PC-9 (cell line): ENCODE measurements at regions not wholly inside any gene's neighbourhood (a gene's known extent, or its start where the extent isn't known, plus 50 kb on each side); places are given as distances from the start of the nearest gene placed in this dataset.

Source experiments
- CTCF ChIP-seq: fragments of 200-600 bp; sonication (generic); conservative IDR thresholded peaks from 2 replicates; pipeline ENCODE4 v1.6.1; 2017; ENCODE audit warnings: mixed run types, antibody characterized with exemption, mild to moderate bottlenecking, moderate library complexity
- EZH2 ChIP-seq: fragments of 200-600 bp; sonication (generic); IDR thresholded peaks from 2 replicates; pipeline ENCODE4 v1.8.0; 2017; ENCODE audit warnings: antibody characterized with exemption, low read depth

GRCh38 chr5:125668884-125669283 is 754.3 kb upstream of the GRAMD2B start:
- no peak for TF ChIP-seq EZH2
- TF ChIP-seq CTCF, result no peak
